GM18505 (cell line): ENCODE measurements at regions not wholly inside any gene's neighbourhood (a gene's known extent, or its start where the extent isn't known, plus 50 kb on each side); places are given as distances from the start of the nearest gene placed in this dataset.
"Not testable (repeated sequence)": the region's sequence is repeated elsewhere in the genome, so short reads cannot be mapped to it uniquely, and the experiment has no call there.

Source experiments
- ATAC-seq: cut with Tn5 transposase; IDR thresholded peaks from one replicate; pipeline ENCODE4 v1.9.1; 2021; ENCODE audit not compliant: unreplicated experiment
- POLR2A ChIP-seq: IDR thresholded peaks from 4 replicates; pipeline ENCODE4 v1.6.1; 2011; ENCODE audit warnings: borderline replicate concordance; ENCODE audit not compliant: insufficient read depth, insufficient read length; ENCODE audit errors: extremely low read depth

DNA sequence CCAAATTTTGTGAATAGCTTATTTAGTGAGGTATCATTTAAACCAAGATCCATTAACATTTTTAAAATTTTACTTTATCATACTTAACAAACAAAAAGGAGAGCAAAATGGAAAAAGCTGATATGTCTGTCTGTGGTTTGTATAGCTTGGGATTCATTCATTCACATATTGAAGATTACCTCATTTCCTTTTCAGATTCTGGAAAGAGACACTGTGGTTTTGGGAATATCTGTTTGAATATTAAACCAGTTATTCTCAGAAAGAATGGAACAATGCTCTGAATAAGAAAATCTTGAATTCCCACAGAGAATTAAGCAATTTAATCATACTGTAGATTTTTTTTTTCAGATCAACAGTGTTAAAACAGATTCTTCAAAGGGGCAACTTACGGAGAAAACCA, 93.8 kb upstream of the PRDX6 start:
- no peak for TF ChIP-seq POLR2A
- ATAC-seq: no peak

DNA sequence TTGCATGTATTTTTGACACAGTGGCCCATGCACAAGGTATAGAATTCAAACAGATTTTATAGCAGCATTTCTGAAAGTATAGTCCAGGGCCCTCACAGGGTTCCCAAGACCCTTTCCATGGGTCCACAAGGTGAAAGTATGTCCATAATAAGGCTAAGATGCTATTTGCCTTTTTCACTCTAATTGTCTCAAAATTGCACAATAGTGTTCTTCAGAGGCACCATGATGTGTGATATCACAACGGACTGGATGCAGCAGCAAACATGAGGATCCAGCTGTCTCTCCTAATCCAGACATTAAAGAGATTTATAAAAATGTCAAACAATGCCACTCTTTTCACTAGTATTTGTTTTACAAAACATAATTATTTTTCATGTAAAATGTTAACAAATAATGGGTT, 88.8 kb upstream of the PRDX6 start:
- no peak for TF ChIP-seq POLR2A
- no peak for ATAC-seq

DNA sequence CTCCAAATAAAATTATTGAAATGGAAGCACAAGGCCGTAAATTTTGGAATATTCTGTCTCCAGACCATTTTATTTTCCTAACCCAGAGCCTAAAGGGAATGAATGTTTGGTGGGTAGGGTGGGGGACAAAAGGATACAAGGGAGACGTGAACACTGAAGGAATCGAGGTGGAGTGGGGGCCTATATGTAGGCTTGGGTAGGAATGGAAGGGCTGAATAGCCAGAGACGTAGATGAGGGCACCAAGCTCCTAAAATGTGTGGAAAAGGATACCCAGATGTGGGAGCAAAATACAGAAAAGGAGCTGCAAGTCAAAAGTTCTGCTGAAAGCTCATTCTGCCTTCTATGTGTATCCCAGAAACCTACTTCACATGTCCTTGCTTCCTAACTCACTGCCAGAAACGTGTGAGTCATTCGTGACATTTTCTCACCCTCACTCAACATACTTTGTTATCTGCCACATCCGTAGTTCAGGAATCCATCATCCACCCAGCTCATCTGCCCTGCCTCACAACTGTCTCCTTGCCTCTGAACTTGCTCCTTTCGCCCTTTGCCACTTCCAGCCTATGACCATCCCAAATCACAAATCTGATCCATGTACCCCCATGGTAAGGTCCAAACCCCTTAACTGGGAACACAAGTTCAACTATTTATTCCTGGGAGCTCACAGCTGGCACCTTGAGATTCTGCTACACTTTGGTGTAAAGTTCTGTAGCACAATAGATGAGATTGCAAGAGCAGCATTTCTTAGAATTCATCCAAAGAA, 84.1 kb upstream of the PRDX6 start:
- TF ChIP-seq POLR2A: no peak

DNA sequence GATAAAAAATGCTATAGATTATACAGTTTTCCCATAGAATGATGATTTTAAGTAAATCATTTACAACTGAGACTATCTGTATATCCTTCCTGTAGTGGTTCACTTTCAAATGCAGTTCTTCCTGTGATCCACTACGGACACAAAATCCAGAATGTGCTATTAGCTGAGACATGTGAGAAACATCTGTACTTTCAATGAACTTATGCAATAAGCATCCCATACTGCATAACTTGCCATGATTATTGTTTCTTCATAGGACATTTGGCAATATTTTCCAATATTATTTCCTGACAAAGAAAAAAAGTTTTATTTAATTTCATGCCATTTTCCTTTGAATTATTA, 83.5 kb upstream of the PRDX6 start:
- ATAC-seq: no peak
- no peak for TF ChIP-seq POLR2A

More for the DNA sequence above, 84.1 kb upstream of the PRDX6 start:
- no peak for ATAC-seq

DNA sequence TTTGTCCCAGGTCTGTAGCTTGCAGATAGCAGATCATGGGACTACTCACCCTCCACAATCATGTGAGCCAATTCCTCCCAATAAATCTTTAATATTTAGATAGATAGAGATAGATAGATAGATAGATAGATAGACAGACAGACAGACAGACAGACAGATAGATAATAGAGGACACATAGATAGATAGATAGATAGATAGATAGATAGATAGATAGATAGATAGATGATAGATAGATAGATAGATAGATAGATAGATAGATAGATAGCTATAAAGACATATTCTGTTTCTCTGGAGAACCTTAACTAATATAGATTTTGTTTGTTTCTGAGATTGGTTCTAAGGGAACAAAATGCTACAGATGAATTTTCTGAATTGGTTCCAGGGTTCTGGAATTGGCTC, 82.3 kb upstream of the PRDX6 start:
- not testable (repeated sequence) for ATAC-seq

DNA sequence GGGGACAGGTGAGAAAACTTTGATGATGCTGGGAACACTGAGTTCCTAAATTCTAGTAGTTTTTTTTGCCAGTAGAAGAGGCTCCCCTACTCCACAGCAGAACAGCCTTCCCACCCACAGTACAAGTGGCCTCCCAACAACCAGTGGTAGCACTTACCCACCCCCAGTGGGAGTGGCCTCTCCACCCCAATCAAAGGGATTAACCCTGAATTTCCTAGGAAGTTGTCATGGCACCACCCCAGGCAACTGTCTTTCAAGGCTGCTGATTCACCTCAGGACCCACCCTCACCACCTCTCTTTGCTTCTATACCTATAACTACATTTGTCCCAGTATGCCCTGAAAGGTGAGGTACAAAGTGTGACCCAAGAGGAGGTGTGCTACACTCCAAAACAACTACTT, 81.4 kb upstream of the PRDX6 start:
- TF ChIP-seq POLR2A: no peak
- no peak for ATAC-seq

DNA sequence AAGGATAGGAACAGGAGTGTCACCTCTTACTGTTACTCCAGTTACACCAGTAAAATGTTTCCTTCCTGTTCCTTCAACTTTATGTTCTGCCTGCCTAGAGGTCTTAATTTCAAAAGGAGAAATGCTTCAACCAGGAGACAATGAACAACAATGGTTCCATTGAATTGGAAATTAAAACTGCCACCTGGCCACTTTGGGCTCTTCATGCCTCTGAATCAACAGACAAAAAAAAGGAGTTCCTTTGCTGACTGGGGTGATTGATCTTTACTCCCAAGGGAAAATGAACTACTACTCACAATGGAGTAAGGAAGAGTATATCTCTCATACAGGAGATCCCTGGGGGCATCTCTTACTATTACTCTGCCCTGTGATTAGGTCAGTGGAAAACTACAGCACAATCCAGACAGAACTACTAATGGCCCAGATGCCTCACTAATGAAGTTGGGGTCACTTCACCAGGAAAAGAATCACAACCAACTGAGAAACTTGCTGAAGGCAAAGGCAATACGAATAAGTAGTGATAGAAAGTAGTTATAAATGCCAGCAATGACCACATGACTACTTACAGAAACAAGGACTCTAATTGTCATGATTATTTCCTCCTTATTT, 76.6 kb upstream of the PRDX6 start:
- no peak for TF ChIP-seq POLR2A
- ATAC-seq: no peak

DNA sequence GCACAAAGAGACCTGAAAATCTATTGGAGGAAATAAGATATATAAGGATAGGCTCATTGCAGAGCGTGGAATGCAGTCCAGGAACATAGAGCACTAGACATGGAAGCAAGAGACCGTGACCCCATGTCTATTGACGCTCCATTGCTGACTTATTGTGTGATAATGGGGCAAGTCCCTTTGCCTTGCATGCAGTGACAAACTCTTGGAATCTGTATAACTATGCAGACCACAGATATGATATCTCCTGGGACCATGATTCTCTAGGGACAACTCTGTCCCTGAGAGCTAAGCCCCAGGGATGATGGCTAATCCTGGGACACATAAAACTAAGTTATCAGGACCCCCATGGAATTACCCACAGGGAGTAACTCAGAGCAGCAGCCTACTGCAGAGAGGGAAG, 73.1 kb upstream of the PRDX6 start:
- no peak for TF ChIP-seq POLR2A
- no peak for ATAC-seq

DNA sequence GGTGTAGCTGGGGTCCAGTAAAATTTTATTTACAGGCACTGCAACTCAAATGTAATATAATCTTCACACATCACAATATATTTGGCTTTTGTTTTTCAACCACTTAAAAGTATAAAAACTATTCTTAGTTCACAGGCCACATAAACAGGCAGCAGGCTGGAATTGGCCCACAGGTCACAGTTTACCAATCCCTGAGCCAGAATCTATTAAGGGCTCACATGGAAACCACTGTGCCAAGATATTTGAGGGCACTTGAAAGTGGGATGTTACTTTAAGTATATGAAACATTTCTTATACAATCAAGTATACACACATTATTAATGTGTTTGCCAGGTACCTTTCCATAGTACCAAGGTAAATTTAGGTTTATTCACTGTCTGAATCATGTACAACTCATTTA, 71.9 kb upstream of the PRDX6 start:
- no peak for TF ChIP-seq POLR2A
- ATAC-seq: no peak

DNA sequence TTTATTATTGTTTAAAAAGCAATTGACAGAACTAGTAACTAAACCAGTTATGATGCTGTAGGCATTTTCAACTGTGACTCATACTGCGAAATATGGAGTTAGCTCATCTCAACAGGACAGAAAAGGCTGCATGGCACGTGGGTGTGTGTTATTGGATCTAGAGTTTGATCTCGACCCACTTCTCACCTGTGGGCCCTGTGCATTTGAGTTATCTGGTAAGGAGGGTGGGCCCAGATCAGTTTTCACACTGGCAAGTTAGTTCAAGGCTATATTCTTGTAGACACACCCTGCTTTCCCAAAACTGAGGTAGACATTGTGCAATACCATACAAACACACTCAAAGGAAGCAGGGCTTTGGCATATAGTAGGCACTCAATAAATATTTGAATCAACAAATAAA, 71.3 kb upstream of the PRDX6 start:
- ATAC-seq: no peak
- TF ChIP-seq POLR2A: no peak

DNA sequence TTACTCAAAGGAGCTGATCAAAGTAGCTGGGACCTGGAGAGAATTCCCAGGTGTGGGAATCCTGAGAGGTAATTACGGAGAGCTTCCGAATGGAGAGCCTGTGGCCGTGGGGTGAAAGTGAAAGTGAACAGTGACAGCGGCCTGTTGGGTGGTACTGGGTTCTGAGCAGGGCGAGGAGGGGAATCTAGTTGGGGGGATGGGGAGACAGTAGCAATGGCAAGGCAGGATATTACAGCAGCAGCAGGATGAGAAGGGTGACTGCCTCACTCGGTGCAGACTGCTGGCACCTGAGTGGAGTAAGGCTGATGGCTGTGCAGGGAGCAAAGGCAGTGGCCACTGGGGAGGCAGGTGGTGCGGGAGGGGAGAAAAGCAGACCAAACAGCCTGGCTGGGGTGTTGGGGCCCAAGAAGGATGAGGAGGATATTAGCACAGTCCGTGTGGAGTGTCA, 70.3 kb upstream of the PRDX6 start:
- TF ChIP-seq POLR2A: no peak
- no peak for ATAC-seq

DNA sequence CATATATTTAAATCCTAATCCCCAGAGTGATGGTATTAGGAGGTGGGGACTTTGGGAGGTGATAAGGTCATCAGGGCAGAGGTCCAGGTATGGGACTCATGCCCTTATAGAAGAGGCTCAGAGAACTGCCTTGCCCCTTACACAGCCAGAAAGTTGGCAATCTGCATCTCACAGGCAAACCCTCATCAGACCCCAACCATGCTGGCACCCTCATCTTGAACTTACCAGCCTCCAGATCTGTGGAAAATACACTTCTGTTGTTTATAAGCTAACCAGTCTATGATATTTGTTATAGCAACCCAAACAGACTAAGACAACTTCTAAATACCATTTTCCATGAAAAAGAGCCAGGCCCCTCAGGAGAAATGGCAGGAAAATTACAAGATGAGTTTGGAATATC, 69.3 kb upstream of the PRDX6 start:
- TF ChIP-seq POLR2A: no peak
- no peak for ATAC-seq

DNA sequence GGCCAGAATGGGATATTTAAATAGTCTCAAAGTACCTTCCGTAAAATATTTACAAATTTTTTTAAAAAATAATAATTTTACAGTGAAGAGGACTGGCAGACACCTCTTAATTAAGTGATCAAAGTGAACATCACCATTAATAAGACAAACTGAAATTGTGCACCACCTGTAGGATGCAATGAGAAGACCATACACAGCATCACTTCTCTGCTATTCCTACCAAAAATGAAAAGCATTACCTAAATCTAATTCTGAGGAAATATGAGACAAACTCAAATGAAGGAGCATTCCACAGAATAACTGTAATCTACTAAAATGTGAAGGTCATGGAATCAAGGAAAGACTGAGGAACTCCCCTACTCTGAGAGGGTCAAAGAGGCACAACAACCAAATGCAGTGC, 68.2 kb upstream of the PRDX6 start:
- TF ChIP-seq POLR2A: no peak
- ATAC-seq: no peak

DNA sequence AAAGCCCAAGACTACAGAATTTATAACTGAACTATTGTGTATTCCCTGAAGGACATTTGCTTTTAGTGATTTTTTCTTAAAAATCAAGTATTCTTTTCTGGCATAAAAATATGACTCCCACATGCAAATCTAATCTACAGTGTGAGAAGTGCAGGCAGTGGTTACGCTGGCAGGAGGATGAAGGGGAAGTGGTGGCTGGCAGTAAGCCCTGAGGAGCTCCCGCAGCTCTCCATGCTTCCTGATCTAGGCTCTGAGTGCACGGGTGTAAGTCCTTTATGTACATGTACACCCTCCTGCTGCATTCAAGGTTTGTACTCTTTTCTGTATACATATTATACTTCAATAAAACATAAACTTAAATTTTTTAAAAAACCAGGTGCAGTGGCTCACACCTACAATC, 67.5 kb upstream of the PRDX6 start:
- ATAC-seq: no peak
- peak; percentile 32 for TF ChIP-seq POLR2A
